ENCODE measurements at regions not wholly inside any gene's neighbourhood (a gene's known extent, or its start where the extent isn't known, plus 50 kb on each side); places are given as distances from the start of the nearest gene placed in this dataset.

DNA sequence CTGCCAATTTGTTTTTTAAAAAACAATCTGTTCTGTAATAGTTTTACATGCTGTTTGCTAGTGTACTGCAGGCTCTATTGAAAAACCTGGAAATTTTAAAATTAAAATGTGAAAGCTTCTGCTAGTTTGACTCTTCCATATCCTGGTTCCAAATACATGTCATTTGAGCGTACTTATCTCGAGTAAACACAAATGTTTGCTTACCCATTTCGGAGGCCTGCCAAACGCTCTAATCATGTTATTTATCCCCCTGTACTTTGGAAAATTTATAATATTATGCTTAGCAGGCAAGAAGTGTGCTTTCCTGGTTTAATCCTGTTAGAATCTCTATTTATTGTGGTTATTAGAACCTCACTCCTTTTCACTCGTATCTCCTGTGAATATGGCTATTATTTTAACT lies 476.8 kb upstream of the CYLC2 start (continued):
- TF ChIP-seq HDAC2 (IDR thresholded peaks at IDR 0.05; ENCODE audit: borderline replicate concordance in 1 of 2, low read depth in 2 of 2, low read length in 2 of 2) (no peak), ASH2L (IDR thresholded peaks at IDR 0.05; ENCODE audit: low read length) (no peak)

Data from H1 (cell line).